ENCODE measurements at regions not wholly inside any gene's neighbourhood (a gene's known extent, or its start where the extent isn't known, plus 50 kb on each side); places are given as distances from the start of the nearest gene placed in this dataset.

- no peak for TF ChIP-seq SPI1 (IDR thresholded peaks at IDR 0.05; ENCODE audit: borderline replicate concordance, low read depth, low read length)
- TF ChIP-seq RFX5 (IDR thresholded peaks at IDR 0.05; ENCODE audit: low read depth, low read length): no peak
- no peak for TF ChIP-seq THAP12 (CRISPR knock-in tag; IDR thresholded peaks at IDR 0.05)
- TF ChIP-seq ARNT (IDR thresholded peaks at IDR 0.05): no peak
- TF ChIP-seq ZNF197 (CRISPR knock-in tag; IDR thresholded peaks at IDR 0.05; ENCODE audit: low read depth): no peak
- TF ChIP-seq POLR2AphosphoS2 (IDR thresholded peaks at IDR 0.05; ENCODE audit: low read length): no peak
- TF ChIP-seq EHMT2 (IDR thresholded peaks at IDR 0.05): no peak
- no peak for TF ChIP-seq PCBP2 (IDR thresholded peaks at IDR 0.05; ENCODE audit: low read depth, low read length, poor library complexity, severe bottlenecking)
- no peak for TF ChIP-seq IRF9 (tag; IDR thresholded peaks at IDR 0.05)
- no peak for TF ChIP-seq RCOR1 (IDR thresholded peaks at IDR 0.05; ENCODE audit: borderline replicate concordance in 1 of 2, low read depth in 2 of 2, low read length in 2 of 2)
- no peak for TF ChIP-seq FOXA3 (CRISPR knock-in tag; conservative IDR thresholded peaks at IDR 0.05 in 1 of 2, IDR thresholded peaks at IDR 0.05 in 1 of 2)
- no peak for TF ChIP-seq EZH2 (IDR thresholded peaks at IDR 0.05; ENCODE audit: borderline replicate concordance, low read depth, low read length)
- no peak for TF ChIP-seq TAF15 (IDR thresholded peaks at IDR 0.05; ENCODE audit: low read depth, low read length)
- TF ChIP-seq CTBP1 (IDR thresholded peaks at IDR 0.05; ENCODE audit: borderline replicate concordance): no peak
Measured at GRCh38 chr21:38680401-38680800, 125.3 kb upstream of the ETS2 start.
